ENCODE measurements at regions not wholly inside any gene's neighbourhood (a gene's known extent, or its start where the extent isn't known, plus 50 kb on each side); places are given as distances from the start of the nearest gene placed in this dataset.

- TF ChIP-seq CTCF (conservative IDR thresholded peaks at IDR 0.05 in 1 of 2, IDR thresholded peaks at IDR 0.05 in 1 of 2; ENCODE audit: low read depth in 1 of 2, low read length in 2 of 2), result no peak
- no peak for TF ChIP-seq EZH2 (IDR thresholded peaks at IDR 0.05; ENCODE audit: low read length, missing control alignments)
Observed at GRCh38 chr5:56715986-56716385, 99.4 kb upstream of the MAP3K1 start.

Data from fibroblast of lung (primary cell).